ENCODE measurements at regions not wholly inside any gene's neighbourhood (a gene's known extent, or its start where the extent isn't known, plus 50 kb on each side); places are given as distances from the start of the nearest gene placed in this dataset.

- no peak for TF ChIP-seq CTCF (IDR thresholded peaks at IDR 0.05; ENCODE audit: insufficient read depth, low read length, poor library complexity, severe bottlenecking)
- no peak for TF ChIP-seq EZH2phosphoT487 (conservative IDR thresholded peaks at IDR 0.05; ENCODE audit: low read length)
- no peaks in the 10 kb centered on the region for H3K9me3 ChIP-seq (ENCODE audit: insufficient read depth, low read length)
- H3K27ac ChIP-seq (ENCODE audit: low read depth, low read length): no peak overlapping the region
- H3K27me3 ChIP-seq (ENCODE audit: low read length): no peaks in the 10 kb centered on the region
- no peak overlapping the region for H3K9ac ChIP-seq (ENCODE audit: low read length)
- H3K4me2 ChIP-seq (ENCODE audit: low read depth, low read length, poor library complexity, severe bottlenecking): no peak overlapping the region
- no peaks in the 10 kb centered on the region for H3F3A ChIP-seq (ENCODE audit: insufficient read depth)
- H3K36me3 ChIP-seq (ENCODE audit: low read length): no peaks in the 10 kb centered on the region
- no peaks in the 10 kb centered on the region for H4K20me1 ChIP-seq (ENCODE audit: low read depth, low read length)
- H3K4me3 ChIP-seq (ENCODE audit: insufficient read depth, low read length, poor library complexity, severe bottlenecking): no peak overlapping the region
- no peaks in the 10 kb centered on the region for H3K9me2 ChIP-seq (replicated peaks; ENCODE audit: insufficient read depth, low read length)
- no peak overlapping the region for H2AFZ ChIP-seq (ENCODE audit: low read depth, low read length, severe bottlenecking)
- H3K79me2 ChIP-seq (ENCODE audit: insufficient read depth, low read length): no peaks in the 10 kb centered on the region
Measured at GRCh38 chr1:199292896-199293295, 654.1 kb downstream of the PTPRC start.

- Histone ChIP-seq H3K9ac (ENCODE audit: low read length) (no peak overlapping the region), H3K79me2 (ENCODE audit: insufficient read depth, low read length) (no peaks in the 10 kb centered on the region), H2AFZ (ENCODE audit: low read depth, low read length, severe bottlenecking) (no peak overlapping the region), H3F3A (ENCODE audit: insufficient read depth) (no peaks in the 10 kb centered on the region), H3K27ac (ENCODE audit: low read depth, low read length) (no peak overlapping the region), H3K4me2 (ENCODE audit: low read depth, low read length, poor library complexity, severe bottlenecking) (no peak overlapping the region), H3K27me3 (ENCODE audit: low read length) (no peaks in the 10 kb centered on the region), H3K36me3 (ENCODE audit: low read length) (no peaks in the 10 kb centered on the region), H3K9me2 (replicated peaks; ENCODE audit: insufficient read depth, low read length) (no peaks in the 10 kb centered on the region), H4K20me1 (ENCODE audit: low read depth, low read length) (no peaks in the 10 kb centered on the region), H3K4me3 (ENCODE audit: insufficient read depth, low read length, poor library complexity, severe bottlenecking) (no peak overlapping the region), H3K9me3 (ENCODE audit: insufficient read depth, low read length) (no peaks in the 10 kb centered on the region)
- TF ChIP-seq CTCF (IDR thresholded peaks at IDR 0.05; ENCODE audit: insufficient read depth, low read length, poor library complexity, severe bottlenecking) (no peak), EZH2phosphoT487 (conservative IDR thresholded peaks at IDR 0.05; ENCODE audit: low read length) (no peak)
Measured at GRCh38 chr1:199295107-199295506, 656.3 kb downstream of the PTPRC start.

DNA sequence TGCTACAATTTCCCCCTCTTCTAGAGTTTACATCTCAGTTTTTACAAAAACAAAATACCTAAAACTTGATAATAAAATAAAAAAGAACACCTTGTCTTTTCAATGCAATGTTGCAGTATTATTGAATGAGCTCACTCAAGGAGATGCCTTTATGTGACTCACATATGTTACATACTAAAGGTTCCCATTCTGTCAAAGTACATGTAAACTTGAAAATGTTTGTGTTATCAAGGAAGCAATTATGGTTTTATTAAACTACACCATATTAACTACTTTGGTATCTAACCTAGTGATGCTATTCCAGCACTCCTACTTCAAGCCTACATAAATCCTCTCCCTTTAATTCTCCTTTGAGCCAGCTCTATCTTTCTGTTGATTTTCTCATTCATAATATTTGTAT lies 658.3 kb downstream of the PTPRC start:
- Histone ChIP-seq H3K9me2 (replicated peaks; ENCODE audit: insufficient read depth, low read length) (no peaks in the 10 kb centered on the region), H3K27ac (ENCODE audit: low read depth, low read length) (no peak overlapping the region), H3K36me3 (ENCODE audit: low read length) (no peaks in the 10 kb centered on the region), H3K27me3 (ENCODE audit: low read length) (no peaks in the 10 kb centered on the region), H4K20me1 (ENCODE audit: low read depth, low read length) (no peaks in the 10 kb centered on the region), H3K9ac (ENCODE audit: low read length) (no peak overlapping the region), H3K9me3 (ENCODE audit: insufficient read depth, low read length) (no peaks in the 10 kb centered on the region), H3F3A (ENCODE audit: insufficient read depth) (no peaks in the 10 kb centered on the region), H3K4me3 (ENCODE audit: insufficient read depth, low read length, poor library complexity, severe bottlenecking) (no peak overlapping the region), H2AFZ (ENCODE audit: low read depth, low read length, severe bottlenecking) (no peak overlapping the region), H3K79me2 (ENCODE audit: insufficient read depth, low read length) (no peaks in the 10 kb centered on the region), H3K4me2 (ENCODE audit: low read depth, low read length, poor library complexity, severe bottlenecking) (no peak overlapping the region)
- TF ChIP-seq EZH2phosphoT487 (conservative IDR thresholded peaks at IDR 0.05; ENCODE audit: low read length) (no peak), CTCF (IDR thresholded peaks at IDR 0.05; ENCODE audit: insufficient read depth, low read length, poor library complexity, severe bottlenecking) (no peak)

DNA sequence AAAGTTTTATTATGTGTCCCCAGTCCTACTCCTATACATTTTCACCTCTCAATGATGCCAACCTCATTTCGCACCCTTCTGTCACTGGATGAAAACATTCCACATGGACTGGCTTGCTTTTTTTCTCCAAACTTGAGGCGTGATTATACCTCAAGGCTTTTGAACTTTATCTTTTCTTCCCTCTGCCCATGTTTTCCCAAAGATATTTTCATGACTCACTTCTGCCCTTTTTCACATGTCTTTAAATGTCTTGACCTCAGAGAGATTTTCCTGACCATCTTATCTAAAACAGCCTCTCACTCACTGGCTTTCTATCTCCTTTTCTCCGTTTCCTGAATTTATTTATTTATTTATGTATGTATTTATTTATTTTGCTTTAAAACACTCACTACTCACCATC lies 659.0 kb downstream of the PTPRC start:
- H3K9me2 ChIP-seq (replicated peaks; ENCODE audit: insufficient read depth, low read length): no peaks in the 10 kb centered on the region
- no peaks in the 10 kb centered on the region for H3K36me3 ChIP-seq (ENCODE audit: low read length)
- H3K27ac ChIP-seq (ENCODE audit: low read depth, low read length): no peak overlapping the region
- H3K4me2 ChIP-seq (ENCODE audit: low read depth, low read length, poor library complexity, severe bottlenecking): no peak overlapping the region
- no peak overlapping the region for H3K9ac ChIP-seq (ENCODE audit: low read length)
- H3K9me3 ChIP-seq (ENCODE audit: insufficient read depth, low read length): no peaks in the 10 kb centered on the region
- H3K27me3 ChIP-seq (ENCODE audit: low read length): no peaks in the 10 kb centered on the region
- TF ChIP-seq EZH2phosphoT487 (conservative IDR thresholded peaks at IDR 0.05; ENCODE audit: low read length) (no peak), CTCF (IDR thresholded peaks at IDR 0.05; ENCODE audit: insufficient read depth, low read length, poor library complexity, severe bottlenecking) (no peak)
- no peaks in the 10 kb centered on the region for H3K79me2 ChIP-seq (ENCODE audit: insufficient read depth, low read length)
- H4K20me1 ChIP-seq (ENCODE audit: low read depth, low read length): no peaks in the 10 kb centered on the region
- no peak overlapping the region for H2AFZ ChIP-seq (ENCODE audit: low read depth, low read length, severe bottlenecking)
- no peaks in the 10 kb centered on the region for H3F3A ChIP-seq (ENCODE audit: insufficient read depth)
- H3K4me3 ChIP-seq (ENCODE audit: insufficient read depth, low read length, poor library complexity, severe bottlenecking): no peak overlapping the region
